Ishikawa (cell line): ENCODE measurements at regions not wholly inside any gene's neighbourhood (a gene's known extent, or its start where the extent isn't known, plus 50 kb on each side); places are given as distances from the start of the nearest gene placed in this dataset.

Source experiments
- CEBPB ChIP-seq: IDR thresholded peaks from 2 replicates; pipeline ENCODE4 v1.6.1; 2012
- CREB1 ChIP-seq: IDR thresholded peaks from 2 replicates; pipeline ENCODE4 v1.6.1; 2012; ENCODE audit warnings: low read depth
- NFIC ChIP-seq: IDR thresholded peaks from 2 replicates; pipeline ENCODE4 v1.6.1; 2012
- RAD21 ChIP-seq: IDR thresholded peaks from 2 replicates; pipeline ENCODE4 v1.6.1; 2012; ENCODE audit warnings: low read depth
- TAF1 ChIP-seq: IDR thresholded peaks from 2 replicates; pipeline ENCODE4 v1.6.1; 2012; ENCODE audit warnings: low read depth, mild to moderate bottlenecking
- TCF12 ChIP-seq: IDR thresholded peaks from 2 replicates; pipeline ENCODE4 v1.6.1; 2012; ENCODE audit warnings: low read depth

GRCh38 chr7:113456533-113456932, 338.2 kb upstream of the SMIM30 start:
- TF ChIP-seq CREB1, result no peak
- no peak for TF ChIP-seq TAF1
- TF ChIP-seq NFIC, result no peak
- no peak for TF ChIP-seq TCF12
- no peak for TF ChIP-seq CEBPB
- TF ChIP-seq RAD21, result no peak
